Heart left ventricle (tissue), 13 donors: ENCODE measurements at regions not wholly inside any gene's neighbourhood (a gene's known extent, or its start where the extent isn't known, plus 50 kb on each side); places are given as distances from the start of the nearest gene placed in this dataset.

Experiments
- CTCF ChIP-seq, 12 donors: fragments of 200-600 bp; sonication (generic) in 4 of 12; IDR thresholded peaks; one replicate each; pipeline versions ENCODE4 v1.5.0 to v1.8.0; 2018 to 2022; ENCODE audit warnings: antibody characterized with exemption in 12 of 12, mild to moderate bottlenecking in 5 of 12
- POLR2A ChIP-seq, 2 donors: fragments of 450-650 bp; IDR thresholded peaks; one replicate each; pipeline ENCODE4 v1.6.1; 2017; ENCODE audit warnings: antibody characterized with exemption in 2 of 2, mild to moderate bottlenecking in 2 of 2, moderate library complexity in 2 of 2
- donor health status: ischemic (EF 13 %, LVEDD 7.1; RV severe dilation, severe dysfunction).
- donor health status: DM: no; HTN: yes; CAD: no.
- donor health status: DM: no; HTN: no; CAD: no.
- donor health status: ischemic (EF 25% LVEDD 6.9; RV normal size, moderate dysfunction).
- donor health status: ischemic (EF 25% LVEDD 5.7; RV mildly dilated, moderate dysfunction).
- donor health status: ischemic (EF 35%, LVEDD 5.7; RV mildly dilated, moderate dysfunction).
- donor health status: nonischemic (EF 11% LVEDD 7.7; RV severe dilation, severe dysfunction).
- donor health status: DM: yes; HTN: yes; CAD: no.
- donor health status: PGD.
- donor health status: ischemic (EF 29% LVEDD 5.4; RV normal size, mild dysfunction).
- donor health status: nonischemic (EF 23%, LVEDD 6.1; RV moderate dilation, normal function).

- no peak for TF ChIP-seq POLR2A (IDR thresholded peaks at IDR 0.05)
- no peak for TF ChIP-seq CTCF (IDR thresholded peaks at IDR 0.05)
Measured at GRCh38 chr6:71033171-71033570, 76.3 kb upstream of the B3GAT2 start.
